Mucosa of descending colon (tissue), 3 donors: ENCODE measurements at regions not wholly inside any gene's neighbourhood (a gene's known extent, or its start where the extent isn't known, plus 50 kb on each side); places are given as distances from the start of the nearest gene placed in this dataset.

Experiments used
- ATAC-seq: fragments of 200-7000 bp; cut with Tn5 transposase; one replicate; pipeline ENCODE4 v1.9.1; 2020; ENCODE audit warnings: mild to moderate bottlenecking, moderate library complexity
- DNase-seq, 3 donors: peaks; one replicate each; pipeline ENCODE4 v3.0.0-alpha.2; 2020
- H3K36me3 ChIP-seq: fragments of 200-600 bp; one replicate; pipeline ENCODE4 v1.8.0; 2021; ENCODE audit warnings: low read depth, mild to moderate bottlenecking
- H3K4me1 ChIP-seq: fragments of 200-600 bp; one replicate; pipeline ENCODE4 v1.8.0; 2021; ENCODE audit warnings: low read depth, mild to moderate bottlenecking
- H3K4me3 ChIP-seq: fragments of 200-600 bp; one replicate; pipeline ENCODE4 v1.8.0; 2021; ENCODE audit warnings: mild to moderate bottlenecking
- H3K9me3 ChIP-seq: fragments of 200-600 bp; one replicate; pipeline ENCODE4 v1.8.0; 2021; ENCODE audit warnings: mild to moderate bottlenecking
- CTCF ChIP-seq: fragments of 200-600 bp; IDR thresholded peaks from one replicate; pipeline ENCODE4 v1.8.0; 2022; ENCODE audit warnings: antibody characterized with exemption, mild to moderate bottlenecking
- intact Hi-C, 2 donors: fragments of 100-400 bp; cut with DNase I in 1 of 2; cut with micrococcal nuclease in 1 of 2; formaldehyde crosslinking; loops; one replicate each; pipeline versions ENCODE4 v1.11.0 to v1.11.1; 2022; cut with DNase I, micrococcal nuclease
- donor health status: DM: no; HTN: no; CAD: no; lungs with moderate emphysema.
- donor health status: DM: no; HTN: no; CAD: no.
- donor health status: DM: no; HTN: yes; CAD: no.

- Histone ChIP-seq H3K4me1 (no peaks in the 10 kb centered on the region), H3K36me3 (no peaks in the 10 kb centered on the region), H3K4me3 (no peak overlapping the region), H3K9me3 (no peaks in the 10 kb centered on the region)
- no peak for TF ChIP-seq CTCF
- intact Hi-C loops: no loop called here
- DNase-seq: no peak
- ATAC-seq: no peak
Measured at GRCh38 chr5:67475489-67475888, 278.9 kb upstream of the CD180 start.

GRCh38 chr5:67474597-67475238 is 278.1 kb upstream of the CD180 start:
- no peak overlapping the region for H3K4me3 ChIP-seq
- no peaks in the 10 kb centered on the region for H3K9me3 ChIP-seq
- DNase-seq: no peak
- no peak for ATAC-seq
- no peaks in the 10 kb centered on the region for H3K4me1 ChIP-seq
- intact Hi-C loops: no loop called here
- no peaks in the 10 kb centered on the region for H3K36me3 ChIP-seq
- no peak for TF ChIP-seq CTCF

- no peak for TF ChIP-seq CTCF
- intact Hi-C loops: no loop called here
- Histone ChIP-seq H3K4me3 (no peak overlapping the region), H3K4me1 (no peaks in the 10 kb centered on the region), H3K36me3 (no peaks in the 10 kb centered on the region), H3K9me3 (no peaks in the 10 kb centered on the region)
- DNase-seq: no peak
- no peak for ATAC-seq
Measured at GRCh38 chr5:67467110-67467509, 270.5 kb upstream of the CD180 start.

- ATAC-seq: no peak
- TF ChIP-seq CTCF: no peak
- Histone ChIP-seq H3K9me3 (no peaks in the 10 kb centered on the region), H3K36me3 (no peaks in the 10 kb centered on the region), H3K4me1 (no peaks in the 10 kb centered on the region), H3K4me3 (no peak overlapping the region)
- DNase-seq: no peak
- intact Hi-C loops: no loop called here
Measured at GRCh38 chr5:67465537-67466207, 269.1 kb upstream of the CD180 start.

GRCh38 chr5:67462147-67462546 is 265.5 kb upstream of the CD180 start:
- Histone ChIP-seq H3K36me3 (no peaks in the 10 kb centered on the region), H3K4me1 (no peaks in the 10 kb centered on the region), H3K9me3 (no peaks in the 10 kb centered on the region), H3K4me3 (no peak overlapping the region)
- ATAC-seq: no peak
- no peak for TF ChIP-seq CTCF
- intact Hi-C loops: no loop called here
- no peak for DNase-seq
